ENCODE measurements at regions not wholly inside any gene's neighbourhood (a gene's known extent, or its start where the extent isn't known, plus 50 kb on each side); places are given as distances from the start of the nearest gene placed in this dataset.

GRCh38 chr7:28245123-28245878, 64.7 kb upstream of the JAZF1 start:
- TF ChIP-seq CTCF (IDR thresholded peaks at IDR 0.05; ENCODE audit: control extremely low read depth in 1 of 3, insufficient read depth in 1 of 3, low read depth in 1 of 3, low read length in 3 of 3): no peak; a peak in 1 of 4 replicates
- no peak for TF ChIP-seq ATF3 (IDR thresholded peaks at IDR 0.05; ENCODE audit: insufficient read depth, low read depth, low read length)
- no peak for TF ChIP-seq HDAC6 (IDR thresholded peaks at IDR 0.05; ENCODE audit: low read depth, low read length)
- TF ChIP-seq GABPA (IDR thresholded peaks at IDR 0.05; ENCODE audit: borderline replicate concordance, insufficient read depth, low read length): no peak
- no peak for TF ChIP-seq CTBP2 (IDR thresholded peaks at IDR 0.05; ENCODE audit: borderline replicate concordance, insufficient read depth, insufficient read length, low read length)
- TF ChIP-seq SIN3A (conservative IDR thresholded peaks at IDR 0.05 in 1 of 2, IDR thresholded peaks at IDR 0.05 in 1 of 2; ENCODE audit: low read depth in 1 of 2, low read length in 2 of 2): no peak
- TF ChIP-seq ZNF274 (IDR thresholded peaks at IDR 0.05; ENCODE audit: borderline replicate concordance, extremely low read depth, low read length): no peak
- no peak for TF ChIP-seq POLR2A (IDR thresholded peaks at IDR 0.05; ENCODE audit: control extremely low read depth in 1 of 2, low read depth in 2 of 2, low read length in 2 of 2)

Data from H1 (cell line).